HG03108 (cell line): ENCODE measurements at regions not wholly inside any gene's neighbourhood (a gene's known extent, or its start where the extent isn't known, plus 50 kb on each side); places are given as distances from the start of the nearest gene placed in this dataset.
"Not testable (repeated sequence)": the region's sequence is repeated elsewhere in the genome, so short reads cannot be mapped to it uniquely, and the experiment has no call there.

ENCODE experiments used
- ATAC-seq: cut with Tn5 transposase; IDR thresholded peaks from one replicate; pipeline ENCODE4 v1.9.1; 2021; ENCODE audit warnings: moderate library complexity; ENCODE audit not compliant: unreplicated experiment

DNA sequence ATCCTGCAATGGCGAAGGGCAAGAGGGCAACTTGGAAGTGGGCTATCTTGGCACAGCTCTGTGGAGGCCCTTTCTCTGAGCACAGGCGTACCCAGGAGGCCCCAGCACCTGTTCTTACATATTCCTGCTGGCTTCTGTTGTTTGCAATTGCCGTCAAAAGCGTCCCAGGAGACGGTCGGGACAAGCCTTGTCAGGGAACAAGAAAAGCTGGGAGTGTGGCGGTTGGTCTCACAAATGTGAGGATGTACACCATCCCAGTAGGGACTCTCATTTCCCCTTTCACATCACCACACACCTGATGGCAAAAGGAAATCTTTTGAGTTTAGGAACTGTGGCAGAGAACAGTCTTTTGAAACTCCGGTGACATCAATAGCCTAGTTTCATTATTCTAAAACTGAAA, 94.7 kb upstream of the EFEMP1 start:
- ATAC-seq, result no peak

- ATAC-seq, result no peak
Measured at GRCh38 chr2:56021136-56021474, 97.5 kb upstream of the EFEMP1 start.

GRCh38 chr2:56021579-56021978, 98.0 kb upstream of the EFEMP1 start:
- no peak for ATAC-seq

DNA sequence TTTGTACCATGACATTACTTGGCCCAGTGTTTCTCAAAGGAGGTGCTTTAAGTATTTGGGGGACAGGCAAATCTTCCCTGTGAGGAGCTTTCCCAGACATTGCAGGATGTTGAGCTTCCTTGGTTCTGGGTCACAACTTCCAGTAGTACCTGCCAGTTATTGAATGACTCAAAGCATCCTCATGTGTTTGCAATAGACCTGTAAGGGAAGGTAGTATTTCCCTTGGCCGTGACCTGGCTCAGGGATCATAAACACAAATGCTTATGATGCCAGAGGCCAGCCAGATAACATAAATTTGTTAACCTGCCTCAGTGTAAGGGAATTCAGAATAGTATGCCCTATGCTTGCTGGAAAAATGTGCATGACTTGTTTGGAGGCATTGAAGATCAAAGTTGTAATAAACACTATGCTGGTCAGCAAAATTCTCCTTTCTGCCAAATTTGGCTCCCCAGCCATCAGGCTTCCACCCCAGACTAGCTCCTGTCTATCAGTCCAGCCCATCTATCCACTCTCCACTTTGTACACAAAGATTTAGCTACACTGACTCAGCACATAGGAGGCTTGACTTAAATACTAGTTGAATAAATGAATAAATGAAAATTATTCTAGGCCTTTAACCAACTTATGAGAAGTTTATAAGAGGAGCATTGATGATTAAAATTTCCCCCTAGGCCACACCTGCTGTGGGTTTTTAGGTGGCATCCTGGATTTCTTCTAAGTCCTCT, 102.0 kb upstream of the EFEMP1 start:
- ATAC-seq, result no peak

- no peak for ATAC-seq
Measured at GRCh38 chr2:56026828-56027227, 103.2 kb upstream of the EFEMP1 start.

DNA sequence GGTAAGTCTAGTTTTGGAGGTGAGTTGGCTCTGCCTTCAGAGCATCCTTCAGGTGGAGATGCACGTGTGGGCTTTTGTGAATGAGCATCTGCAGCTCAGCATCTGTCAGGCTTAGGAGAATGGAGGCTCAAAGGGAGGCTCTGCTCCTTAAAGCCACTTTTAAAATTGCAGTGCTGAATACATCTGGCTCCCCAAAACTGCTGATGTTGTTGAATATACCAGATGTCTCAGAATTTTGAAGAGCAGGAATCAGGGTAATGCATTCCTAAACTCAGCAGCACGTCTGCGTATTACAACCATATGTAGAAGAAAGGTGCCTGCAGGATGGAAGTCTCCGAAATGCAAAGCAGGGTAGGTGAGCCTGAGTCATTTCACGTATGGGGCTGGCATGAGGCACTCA, 106.5 kb upstream of the EFEMP1 start:
- no peak for ATAC-seq

DNA sequence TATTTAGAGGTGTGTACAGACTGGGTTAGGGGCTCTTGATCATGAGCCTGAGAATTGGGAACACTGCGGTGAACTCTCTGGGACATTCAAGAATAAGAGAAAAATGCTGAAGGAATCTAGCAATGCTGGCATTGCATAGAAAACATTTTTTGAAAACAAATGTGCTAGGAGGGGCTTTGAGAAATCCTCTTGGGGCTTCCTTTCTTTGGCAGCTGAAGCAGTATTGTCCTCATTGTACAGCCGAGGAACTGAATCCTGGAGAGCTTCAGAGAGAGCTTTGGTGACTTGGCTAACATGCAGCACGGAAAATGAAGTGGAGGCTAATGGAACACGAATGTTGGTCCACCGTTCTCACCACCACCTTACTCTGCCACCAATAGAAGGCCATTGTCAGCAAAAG, 107.3 kb upstream of the EFEMP1 start:
- ATAC-seq, result no peak

- no peak for ATAC-seq
Measured at GRCh38 chr2:56034258-56034657, 110.7 kb upstream of the EFEMP1 start.

DNA sequence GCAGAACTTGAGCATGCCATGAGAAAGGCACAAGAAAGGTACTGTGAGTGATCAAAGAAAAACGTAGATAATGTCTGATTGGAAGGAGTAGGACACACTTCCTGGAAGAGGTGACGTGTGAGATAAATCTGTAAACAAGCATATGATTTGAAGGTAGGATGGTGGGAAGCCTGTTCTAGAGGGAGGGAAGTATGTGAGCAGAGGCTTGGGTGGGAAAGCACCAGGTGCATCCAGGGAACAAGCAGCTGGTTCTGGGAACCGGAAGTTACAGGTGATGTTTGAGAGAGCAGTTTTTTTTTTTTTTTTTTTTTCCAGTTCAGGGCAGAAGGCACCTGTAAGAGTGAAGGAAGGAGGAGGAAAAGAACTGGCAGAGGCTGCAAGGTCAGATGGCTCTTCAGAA, 116.6 kb upstream of the EFEMP1 start:
- ATAC-seq, result no peak

GRCh38 chr2:56040834-56041233, 117.3 kb upstream of the EFEMP1 start:
- ATAC-seq, result no peak

GRCh38 chr2:56047136-56047535, 123.6 kb upstream of the EFEMP1 start:
- ATAC-seq, result no peak

DNA sequence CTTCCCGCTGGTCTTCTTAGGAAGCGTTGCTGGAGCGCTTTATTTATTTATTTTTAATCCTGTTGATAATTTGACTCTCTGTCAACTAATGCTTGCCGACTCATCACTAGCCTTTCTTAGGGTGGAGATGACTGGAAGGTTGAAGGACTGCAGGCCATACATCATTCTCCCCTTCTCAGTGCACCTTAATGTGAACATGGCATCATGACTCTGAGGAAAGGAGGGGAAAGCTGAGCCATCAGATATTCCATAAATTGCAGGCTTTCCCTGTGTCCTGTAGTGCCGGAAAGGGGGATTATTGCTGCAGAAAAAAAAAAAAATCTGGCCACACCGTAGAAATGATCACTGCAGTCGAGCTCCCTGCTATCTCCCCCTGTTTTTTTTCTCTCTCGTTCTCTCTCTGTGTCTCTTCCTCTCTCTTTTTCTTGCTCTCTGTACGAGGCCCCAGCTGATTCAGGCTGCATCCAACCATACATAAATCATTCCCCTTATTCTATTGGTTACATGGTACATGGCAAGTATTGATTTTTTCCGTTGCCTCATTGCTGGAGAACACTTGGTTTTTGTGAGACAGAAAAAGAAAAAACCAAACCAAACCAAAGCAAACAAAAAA, 125.8 kb upstream of the EFEMP1 start:
- no peak for ATAC-seq

GRCh38 chr2:56053679-56054078, 130.1 kb upstream of the EFEMP1 start:
- no peak for ATAC-seq

GRCh38 chr2:56055405-56055804, 128.4 kb upstream of the CCDC85A start:
- no peak for ATAC-seq

- ATAC-seq, result not testable (repeated sequence)
Measured at GRCh38 chr2:56061327-56061726, 122.5 kb upstream of the CCDC85A start.

GRCh38 chr2:56068746-56069145, 115.0 kb upstream of the CCDC85A start:
- ATAC-seq, result no peak

GRCh38 chr2:56077359-56077915, 106.4 kb upstream of the CCDC85A start:
- no peak for ATAC-seq

- ATAC-seq, result no peak
Measured at GRCh38 chr2:56082665-56083064, 101.1 kb upstream of the CCDC85A start.

DNA sequence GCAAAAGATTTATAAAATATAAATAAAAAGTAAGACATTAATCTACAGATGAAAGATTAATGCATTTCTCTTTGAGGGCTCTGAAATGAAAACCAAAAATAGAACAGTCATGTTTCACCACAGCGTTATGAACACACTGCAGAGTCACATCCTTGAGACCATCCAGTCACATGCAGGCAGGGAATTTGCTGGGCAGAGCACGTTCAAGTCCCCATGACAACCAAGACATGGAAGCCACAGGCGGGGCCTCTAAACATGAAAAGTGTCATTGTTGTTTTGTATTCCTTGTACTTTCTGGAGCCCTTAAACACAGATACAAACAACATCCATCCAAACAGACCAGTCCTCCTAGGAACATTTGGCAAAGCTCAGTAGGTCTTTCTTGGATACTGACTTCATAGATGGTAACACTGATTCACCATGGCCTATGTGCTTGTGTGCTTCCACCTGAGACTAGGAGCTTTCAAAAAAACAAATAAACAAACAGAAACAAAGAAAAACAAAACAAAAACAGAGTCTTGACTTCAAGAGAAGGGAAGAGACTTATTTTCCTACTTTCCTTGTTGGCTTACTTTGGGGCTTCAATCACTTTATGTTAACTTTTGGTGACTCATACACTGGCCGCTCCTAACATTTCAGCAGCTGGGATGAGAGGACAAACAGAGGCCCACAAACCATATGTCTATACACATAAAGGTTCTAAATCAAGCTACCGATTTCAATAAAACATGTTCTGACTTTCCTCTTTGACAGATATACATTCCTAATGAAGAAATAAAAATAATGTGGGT, 99.5 kb upstream of the CCDC85A start:
- ATAC-seq, result no peak

GRCh38 chr2:56086336-56086735, 97.5 kb upstream of the CCDC85A start:
- ATAC-seq, result no peak

- ATAC-seq, result no peak
Measured at GRCh38 chr2:56088411-56088810, 95.4 kb upstream of the CCDC85A start.

- ATAC-seq, result no peak
Measured at GRCh38 chr2:56089931-56090330, 93.9 kb upstream of the CCDC85A start.
